ENCODE measurements at regions not wholly inside any gene's neighbourhood (a gene's known extent, or its start where the extent isn't known, plus 50 kb on each side); places are given as distances from the start of the nearest gene placed in this dataset.

DNA sequence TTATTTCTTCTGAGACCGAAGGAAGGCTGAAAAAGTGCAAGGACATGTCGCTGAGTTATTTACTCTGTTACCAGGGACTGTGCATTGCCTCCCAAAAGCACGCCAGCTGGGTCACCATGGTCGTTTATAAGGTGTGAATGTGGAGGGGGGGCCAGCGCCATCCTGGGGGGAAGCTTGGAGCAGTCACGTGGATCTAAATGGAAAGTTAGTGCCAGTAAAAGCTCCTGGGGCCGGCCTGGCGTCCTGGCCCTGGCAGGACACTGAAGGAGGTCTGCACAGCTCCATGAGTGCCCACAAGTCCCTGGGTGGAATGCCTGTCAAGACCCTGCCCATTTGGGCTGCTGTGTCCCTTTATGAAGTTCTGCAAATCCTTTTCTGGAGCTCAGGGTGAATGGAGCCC lies 82.6 kb downstream of the C16orf95 start:
- 80% methylated on average over 8 of the region's 8 CpGs for WGBS (ENCODE audit: insufficient coverage)
- H3K36me3 Mint-ChIP-seq = no peaks in the 10 kb centered on the region
- ATAC-seq (no peak), DNase-seq (no peak)
- H3K27ac Mint-ChIP-seq = no peak overlapping the region
- H3K4me1 ChIP-seq (ENCODE audit: control insufficient read depth, insufficient read depth, low read length) = peaks cover 37% of the 10 kb centered on the region
- H3K9me3 Mint-ChIP-seq = no peaks in the 10 kb centered on the region
- no peak overlapping the region for H3K27ac ChIP-seq (ENCODE audit: low read length)
- H3K4me3 Mint-ChIP-seq = no peak overlapping the region
- no peaks in the 10 kb centered on the region for H3K36me3 ChIP-seq (ENCODE audit: control insufficient read depth, insufficient read depth, low read length)
- H3K9me3 ChIP-seq (ENCODE audit: control insufficient read depth, insufficient read depth, low read length) = no peaks in the 10 kb centered on the region
- TF ChIP-seq, protein P1, sequence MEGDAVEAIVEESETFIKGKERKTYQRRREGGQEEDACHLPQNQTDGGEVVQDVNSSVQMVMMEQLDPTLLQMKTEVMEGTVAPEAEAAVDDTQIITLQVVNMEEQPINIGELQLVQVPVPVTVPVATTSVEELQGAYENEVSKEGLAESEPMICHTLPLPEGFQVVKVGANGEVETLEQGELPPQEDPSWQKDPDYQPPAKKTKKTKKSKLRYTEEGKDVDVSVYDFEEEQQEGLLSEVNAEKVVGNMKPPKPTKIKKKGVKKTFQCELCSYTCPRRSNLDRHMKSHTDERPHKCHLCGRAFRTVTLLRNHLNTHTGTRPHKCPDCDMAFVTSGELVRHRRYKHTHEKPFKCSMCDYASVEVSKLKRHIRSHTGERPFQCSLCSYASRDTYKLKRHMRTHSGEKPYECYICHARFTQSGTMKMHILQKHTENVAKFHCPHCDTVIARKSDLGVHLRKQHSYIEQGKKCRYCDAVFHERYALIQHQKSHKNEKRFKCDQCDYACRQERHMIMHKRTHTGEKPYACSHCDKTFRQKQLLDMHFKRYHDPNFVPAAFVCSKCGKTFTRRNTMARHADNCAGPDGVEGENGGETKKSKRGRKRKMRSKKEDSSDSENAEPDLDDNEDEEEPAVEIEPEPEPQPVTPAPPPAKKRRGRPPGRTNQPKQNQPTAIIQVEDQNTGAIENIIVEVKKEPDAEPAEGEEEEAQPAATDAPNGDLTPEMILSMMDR (IDR thresholded peaks at IDR 0.05) = no peak
- no peaks in the 10 kb centered on the region for H3K27me3 Mint-ChIP-seq (ENCODE audit: low read depth in 2 of 2)
- H3K4me1 Mint-ChIP-seq = peaks cover 36 to 52% of the 10 kb centered on the region in 2 donors
- H3K27me3 ChIP-seq (ENCODE audit: control insufficient read depth, insufficient read depth, low read length) = no peaks in the 10 kb centered on the region
- H3K4me3 ChIP-seq (ENCODE audit: low read length) = no peak overlapping the region
- intact Hi-C loops (cut with micrococcal nuclease) = no loop called here

- DNase-seq (no peak), ATAC-seq (peak; percentile 34 to 64 (median 41))
- WGBS (ENCODE audit: insufficient coverage) = 3% methylated on average over 15 of the region's 15 CpGs
- TF ChIP-seq, protein P1 (IDR thresholded peaks at IDR 0.05) = no peak
- Histone ChIP-seq H3K27me3 (ENCODE audit: control insufficient read depth, insufficient read depth, low read length) (no peaks in the 10 kb centered on the region), H3K4me3 (ENCODE audit: low read length) (no peak overlapping the region), H3K27ac (ENCODE audit: low read length) (no peak overlapping the region), H3K9me3 (ENCODE audit: control insufficient read depth, insufficient read depth, low read length) (no peaks in the 10 kb centered on the region), H3K4me1 (ENCODE audit: control insufficient read depth, insufficient read depth, low read length) (peaks cover 37% of the 10 kb centered on the region), H3K36me3 (ENCODE audit: control insufficient read depth, insufficient read depth, low read length) (no peaks in the 10 kb centered on the region)
- peaks cover 8 to 10% of the 10 kb centered on the region in 2 donors for H3K27me3 Mint-ChIP-seq (ENCODE audit: low read depth in 2 of 2)
- H3K4me1 Mint-ChIP-seq = peaks cover 36 to 59% of the 10 kb centered on the region in 2 donors
- no peaks in the 10 kb centered on the region for H3K9me3 Mint-ChIP-seq
- peak overlapping the region; percentile 61 to 81 for H3K27ac Mint-ChIP-seq
- H3K4me3 Mint-ChIP-seq = peak overlapping the region; percentile 85
- H3K36me3 Mint-ChIP-seq = no peaks in the 10 kb centered on the region
- intact Hi-C loops (cut with micrococcal nuclease) = no loop called here
Measured at GRCh38 chr16:87235810-87236515, 81.2 kb downstream of the C16orf95 start.

DNA sequence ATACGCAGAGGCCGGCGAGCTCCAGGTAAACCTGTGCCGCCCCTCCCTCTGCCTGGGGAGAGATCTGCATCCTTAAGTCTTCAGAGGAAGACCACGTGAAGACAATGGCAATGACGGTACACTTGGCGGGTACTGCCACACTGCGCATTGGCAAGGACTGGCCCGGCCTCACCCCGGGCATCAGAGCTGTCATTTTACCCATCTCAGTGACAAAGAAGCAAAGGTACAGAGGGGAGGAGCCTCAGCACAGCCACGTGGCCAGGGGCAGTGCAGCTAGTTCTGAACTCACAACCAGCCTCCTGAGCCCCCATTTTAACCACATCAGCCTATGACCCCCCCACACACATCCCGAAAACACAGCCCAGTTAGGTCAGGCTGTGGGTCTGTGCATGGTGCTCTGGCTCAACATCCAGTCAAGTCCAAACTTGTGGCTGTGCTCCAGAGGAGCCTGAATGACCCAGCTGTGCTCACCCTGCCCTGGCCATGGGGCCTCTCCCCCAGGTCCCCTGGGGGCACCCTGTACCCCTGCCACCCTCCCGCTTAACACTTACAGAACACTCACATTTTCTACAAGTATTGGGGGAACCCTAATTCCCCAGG lies 80.6 kb downstream of the C16orf95 start:
- H3K27me3 ChIP-seq (ENCODE audit: control insufficient read depth, insufficient read depth, low read length) = no peaks in the 10 kb centered on the region
- Mint-ChIP-seq H3K4me1 (peaks cover 36 to 61% of the 10 kb centered on the region in 2 donors), H3K27ac (peak overlapping the region; percentile 61 to 81), H3K9me3 (no peaks in the 10 kb centered on the region), H3K4me3 (peak overlapping the region; percentile 85), H3K36me3 (no peaks in the 10 kb centered on the region), H3K27me3 (ENCODE audit: low read depth in 2 of 2) (peaks cover 8 to 14% of the 10 kb centered on the region in 2 donors)
- intact Hi-C loops (cut with micrococcal nuclease) = no loop called here
- no peaks in the 10 kb centered on the region for H3K36me3 ChIP-seq (ENCODE audit: control insufficient read depth, insufficient read depth, low read length)
- H3K9me3 ChIP-seq (ENCODE audit: control insufficient read depth, insufficient read depth, low read length) = no peaks in the 10 kb centered on the region
- TF ChIP-seq, protein P1 (IDR thresholded peaks at IDR 0.05) = no peak
- WGBS (ENCODE audit: insufficient coverage) = 21% methylated on average over 13 of the region's 13 CpGs
- no peak overlapping the region for H3K27ac ChIP-seq (ENCODE audit: low read length)
- H3K4me3 ChIP-seq (ENCODE audit: low read length) = no peak overlapping the region
- ATAC-seq (peak; percentile 33 to 69 (median 66)), DNase-seq (no peak)
- peaks cover 37% of the 10 kb centered on the region for H3K4me1 ChIP-seq (ENCODE audit: control insufficient read depth, insufficient read depth, low read length)

All from natural killer cell (primary cell).